Adrenal gland (tissue), 5 donors: ENCODE measurements at regions not wholly inside any gene's neighbourhood (a gene's known extent, or its start where the extent isn't known, plus 50 kb on each side); places are given as distances from the start of the nearest gene placed in this dataset.

Source experiments
- CTCF ChIP-seq, 6 experiments: fragments of 450-650 bp in 4 of 6; fragments of 200-600 bp in 2 of 6; sonication (generic) in 1 of 6; IDR thresholded peaks; 1 replicate in 5 of 6; 2 replicates in 1 of 6; pipeline versions ENCODE4 v1.5.1 to v1.8.0; 2016 to 2021; ENCODE audit warnings: antibody characterized with exemption in 6 of 6, mild to moderate bottlenecking in 2 of 6, moderate library complexity in 1 of 6
- POLR2A ChIP-seq, 2 donors: fragments of 450-650 bp; IDR thresholded peaks; one replicate each; pipeline ENCODE4 v1.6.1; 2017; ENCODE audit warnings: antibody characterized with exemption in 2 of 2, mild to moderate bottlenecking in 2 of 2, moderate library complexity in 1 of 2
- donor health status: DM: no; HTN: no; CAD: no.

DNA sequence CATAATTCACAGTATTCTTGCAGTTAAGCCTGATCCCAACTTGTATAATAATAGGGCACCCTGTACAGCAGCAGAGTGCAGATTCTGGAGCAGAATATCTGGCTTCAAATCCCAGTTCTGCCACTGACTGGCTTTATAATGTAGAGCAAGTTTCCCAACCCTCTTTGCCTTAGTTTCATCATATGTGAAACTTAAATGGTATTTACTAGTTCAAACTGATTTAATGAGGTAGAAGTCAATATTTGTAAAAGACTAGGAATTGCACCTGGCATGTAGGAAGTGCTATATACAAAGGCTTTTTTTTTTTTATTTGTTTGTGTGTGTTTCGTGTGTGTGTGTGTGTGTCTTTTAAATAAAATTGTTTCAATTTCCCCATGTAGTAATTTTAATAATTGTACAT, 125.9 kb downstream of the CCER1 start:
- TF ChIP-seq CTCF (IDR thresholded peaks at IDR 0.05): no peak
- TF ChIP-seq POLR2A (IDR thresholded peaks at IDR 0.05): no peak
